Activated CD4-positive, alpha-beta T cell treated with anti-CD3 and anti-CD28 coated beads, Interleukin-2, amount 50 U/mL, for 4 hours (primary cell): ENCODE measurements at regions not wholly inside any gene's neighbourhood (a gene's known extent, or its start where the extent isn't known, plus 50 kb on each side); places are given as distances from the start of the nearest gene placed in this dataset.
"Not testable (repeated sequence)": the region's sequence is repeated elsewhere in the genome, so short reads cannot be mapped to it uniquely, and the experiment has no call there.

Experiments
- DNase-seq, 2 experiments: peaks; one replicate each; pipeline ENCODE4 v3.0.0-alpha.2; 2020

- not testable (repeated sequence) for DNase-seq
Observed at GRCh38 chr1:234811824-234812223, 201.8 kb upstream of the IRF2BP2 start.

- DNase-seq: not testable (repeated sequence)
Observed at GRCh38 chr1:234810726-234811125, 200.7 kb upstream of the IRF2BP2 start.

DNA sequence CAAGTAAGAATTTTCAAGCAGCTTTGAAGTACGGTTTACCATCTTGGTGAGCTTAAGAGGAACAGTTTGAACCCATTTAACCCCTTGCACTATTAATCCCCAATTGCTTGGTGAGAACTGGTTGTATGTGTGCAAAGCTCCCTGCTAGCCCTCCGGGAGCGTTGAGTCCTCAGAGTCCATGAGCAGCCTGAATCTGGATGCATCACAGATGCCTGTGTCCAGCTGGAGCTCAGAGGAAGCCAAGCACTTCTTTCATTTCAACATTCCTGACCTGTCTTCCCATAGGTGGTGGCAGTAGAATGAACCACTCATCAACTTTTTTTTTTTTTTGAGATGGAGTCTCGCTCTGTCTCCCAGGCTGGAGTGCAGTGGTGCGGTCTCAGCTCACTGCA, 199.9 kb upstream of the IRF2BP2 start:
- not testable (repeated sequence) for DNase-seq

- DNase-seq: not testable (repeated sequence)
Observed at GRCh38 chr1:234808943-234809853, 199.2 kb upstream of the IRF2BP2 start.

- not testable (repeated sequence) for DNase-seq
Observed at GRCh38 chr1:234808459-234808858, 198.5 kb upstream of the IRF2BP2 start.

GRCh38 chr1:234807705-234808104, 197.7 kb upstream of the IRF2BP2 start:
- DNase-seq: not testable (repeated sequence)

GRCh38 chr1:234802586-234802985, 192.6 kb upstream of the IRF2BP2 start:
- not testable (repeated sequence) for DNase-seq

DNA sequence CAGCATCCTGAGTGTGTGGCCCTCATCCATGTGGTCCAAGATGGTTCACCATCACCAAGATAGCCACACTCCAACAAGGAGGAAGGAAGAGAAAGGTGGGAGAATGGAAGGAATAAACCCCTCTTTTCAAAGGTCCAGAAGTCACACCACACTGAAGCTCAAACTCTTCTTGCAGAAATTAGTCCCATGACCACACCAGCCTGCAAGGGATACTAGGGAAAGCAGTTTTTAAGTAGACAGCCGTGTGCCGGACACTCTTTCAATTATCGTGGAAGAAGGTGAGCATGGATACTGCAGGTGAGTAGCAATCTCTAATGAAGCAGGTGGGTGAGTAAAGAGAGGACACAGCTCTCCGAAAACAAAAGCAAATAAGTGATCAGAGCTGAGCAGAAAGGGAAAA, 191.7 kb upstream of the IRF2BP2 start:
- DNase-seq: not testable (repeated sequence)

- DNase-seq: not testable (repeated sequence)
Observed at GRCh38 chr1:234801147-234801546, 191.2 kb upstream of the IRF2BP2 start.

DNA sequence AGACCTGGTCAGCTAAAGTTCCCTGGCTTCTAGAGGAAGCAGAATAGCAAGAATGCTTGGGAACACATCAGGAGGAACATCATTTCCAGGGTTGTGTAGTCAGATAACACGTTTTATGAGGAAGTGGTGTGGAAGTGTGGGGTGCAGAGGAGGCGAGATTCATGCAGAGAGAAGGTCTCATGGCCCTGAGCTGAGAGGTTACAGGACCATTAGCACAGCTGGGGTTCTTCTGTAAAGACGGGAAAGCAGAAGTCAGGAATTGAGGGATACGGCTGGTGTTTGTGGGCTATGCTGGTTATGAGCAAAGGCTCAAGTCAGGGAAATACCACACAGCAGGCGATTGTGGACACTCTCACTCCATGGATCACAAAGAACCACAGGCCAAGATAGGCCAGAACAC, 190.6 kb upstream of the IRF2BP2 start:
- not testable (repeated sequence) for DNase-seq

GRCh38 chr1:234799021-234799689, 189.2 kb upstream of the IRF2BP2 start:
- DNase-seq: not testable (repeated sequence)

DNA sequence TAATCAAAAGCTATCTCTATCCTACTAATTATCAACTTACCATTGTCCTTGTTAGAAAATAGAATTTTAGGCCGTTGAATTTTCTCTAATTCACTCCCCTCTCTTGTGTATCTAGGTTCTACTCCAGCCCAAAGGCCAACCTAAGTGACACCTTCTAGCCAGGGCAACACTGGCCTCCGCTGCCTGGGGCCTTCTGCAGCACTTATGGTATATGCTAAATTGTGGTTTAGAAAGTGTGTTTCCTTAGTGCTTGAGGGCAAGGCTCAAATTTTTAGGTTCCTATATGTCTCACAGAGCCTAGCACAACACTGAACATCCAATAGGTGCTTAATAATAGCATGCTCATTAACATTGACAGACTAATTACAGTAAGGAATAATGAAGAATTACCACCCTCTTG, 187.2 kb upstream of the IRF2BP2 start:
- not testable (repeated sequence) for DNase-seq

- DNase-seq: not testable (repeated sequence)
Observed at GRCh38 chr1:234796438-234796792, 186.4 kb upstream of the IRF2BP2 start.

DNA sequence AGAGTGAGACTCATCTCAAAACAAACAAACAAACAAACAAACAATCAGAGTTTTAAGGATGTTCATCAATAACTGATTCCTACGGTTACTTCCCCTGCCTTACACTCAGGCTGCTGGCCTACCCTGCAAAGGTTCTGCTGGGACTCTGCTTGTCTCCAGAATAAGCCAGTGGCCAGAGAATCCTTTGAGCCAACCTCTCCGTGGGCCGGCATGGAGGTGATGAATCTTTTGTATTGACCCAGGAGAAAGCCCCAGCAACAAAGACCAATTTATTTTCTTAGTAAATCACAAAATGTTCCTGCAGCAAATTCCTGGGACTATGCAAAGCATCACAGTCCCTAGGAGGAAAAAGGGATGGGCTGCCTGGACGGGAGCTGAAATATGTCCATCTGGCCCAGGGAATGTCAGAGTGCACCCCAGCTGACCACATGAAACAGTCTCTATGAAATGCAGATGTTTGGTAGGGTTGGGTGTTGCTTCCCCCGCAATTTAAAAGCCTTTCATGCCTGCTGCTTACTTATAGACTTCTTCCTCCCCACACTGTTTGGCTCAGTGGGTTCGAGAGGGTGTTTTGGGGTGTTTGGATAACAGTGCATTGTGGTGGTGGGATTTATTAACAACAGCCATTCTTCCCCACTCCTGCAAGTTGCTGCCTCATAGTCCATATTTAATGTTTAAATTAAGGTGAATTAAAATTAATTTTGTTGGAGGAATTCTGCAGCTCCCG, 185.9 kb upstream of the IRF2BP2 start:
- not testable (repeated sequence) for DNase-seq

- DNase-seq: not testable (repeated sequence)
Observed at GRCh38 chr1:234795007-234795406, 185.0 kb upstream of the IRF2BP2 start.

DNA sequence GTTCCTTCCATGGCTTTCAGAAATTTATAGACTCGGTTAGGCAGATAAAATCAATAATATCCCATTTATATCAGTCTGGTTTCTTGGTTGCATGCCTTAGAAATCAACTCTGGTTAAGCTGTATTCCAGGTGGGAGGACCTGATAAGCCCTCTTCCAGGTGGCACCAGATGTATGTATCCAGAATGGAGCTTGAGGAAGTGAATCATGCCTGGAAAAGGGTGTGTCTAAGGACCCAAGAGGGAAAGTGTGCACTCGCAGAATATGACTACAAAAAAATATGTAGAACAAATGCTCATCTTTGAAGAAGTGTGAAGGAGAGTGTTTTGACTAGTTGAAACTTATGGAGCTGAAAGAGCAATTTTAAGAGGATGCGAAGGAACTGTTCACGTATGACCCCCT, 184.5 kb upstream of the IRF2BP2 start:
- DNase-seq: not testable (repeated sequence)

DNA sequence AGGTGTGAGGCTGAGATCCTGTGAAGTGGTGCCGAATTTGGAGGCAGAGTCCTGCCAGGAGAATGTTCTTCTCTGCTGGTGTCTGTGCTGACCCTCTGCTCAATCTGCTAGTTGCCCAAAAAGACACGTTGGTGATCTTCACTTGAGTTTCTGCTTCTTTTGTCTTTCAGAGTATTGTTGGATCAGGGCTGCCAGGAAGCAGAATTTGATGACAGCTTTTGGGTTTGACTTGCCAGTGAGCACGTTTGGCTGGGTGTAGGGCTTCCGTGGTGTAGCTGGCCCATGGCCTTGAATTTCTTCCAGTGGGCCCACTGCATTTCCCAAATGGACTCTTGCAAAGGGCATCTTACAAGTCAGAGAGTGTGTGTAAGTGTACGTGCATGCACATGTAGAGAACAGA, 183.9 kb upstream of the IRF2BP2 start:
- DNase-seq: not testable (repeated sequence)

GRCh38 chr1:234792221-234792864, 182.4 kb upstream of the IRF2BP2 start:
- DNase-seq: not testable (repeated sequence)

GRCh38 chr1:234791615-234792014, 181.6 kb upstream of the IRF2BP2 start:
- not testable (repeated sequence) for DNase-seq

- not testable (repeated sequence) for DNase-seq
Observed at GRCh38 chr1:234790333-234790732, 180.4 kb upstream of the IRF2BP2 start.

DNA sequence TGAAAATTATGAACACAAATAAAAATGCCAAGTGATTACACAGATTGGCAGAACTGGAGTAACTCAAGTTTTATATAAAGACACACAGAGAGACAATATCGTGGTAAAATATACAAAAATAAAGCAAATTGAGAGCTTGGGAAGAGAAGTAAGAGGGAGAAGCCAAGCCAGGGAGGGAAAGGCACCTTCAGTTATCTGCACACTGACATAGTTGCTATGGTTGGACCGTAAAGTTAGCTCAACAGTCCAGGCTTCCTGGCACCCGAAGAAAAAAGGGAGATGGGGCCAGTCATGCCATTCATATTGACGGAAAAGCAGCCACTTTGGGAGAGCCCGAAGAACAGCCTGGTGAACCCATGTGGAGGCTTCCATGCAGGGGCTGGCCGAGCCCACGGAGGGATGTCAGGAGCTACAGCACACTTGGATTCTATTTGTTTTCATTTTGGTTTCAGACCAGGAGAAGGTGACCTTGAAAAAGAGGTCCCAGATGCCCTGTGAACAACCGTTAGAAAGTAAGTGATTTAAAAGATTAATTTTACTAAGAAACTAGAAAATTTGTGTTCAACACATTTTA, 177.1 kb upstream of the IRF2BP2 start:
- DNase-seq: not testable (repeated sequence)

DNA sequence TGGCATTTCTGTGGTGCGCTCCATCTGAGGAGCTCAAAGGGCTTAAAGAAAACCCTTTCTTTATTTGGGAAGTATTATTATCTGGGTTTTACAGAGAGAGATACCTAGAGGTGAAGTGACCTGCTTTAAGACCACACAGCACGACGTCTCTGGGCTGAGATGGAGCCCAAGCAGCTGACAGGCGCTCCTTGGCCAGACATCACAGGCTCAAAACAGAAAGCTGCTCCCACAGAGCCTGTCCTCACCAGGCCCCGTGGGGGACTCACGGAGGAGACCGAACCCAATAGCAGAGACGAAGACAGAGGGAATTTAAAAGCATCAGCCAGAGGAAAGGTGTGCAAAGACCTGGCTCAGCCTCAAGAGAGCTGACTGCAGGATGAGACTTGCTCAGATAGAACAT, 175.9 kb upstream of the IRF2BP2 start:
- DNase-seq: not testable (repeated sequence)
